ENCODE measurements at regions not wholly inside any gene's neighbourhood (a gene's known extent, or its start where the extent isn't known, plus 50 kb on each side); places are given as distances from the start of the nearest gene placed in this dataset.

GRCh38 chr15:96544162-96544756 lies 213.8 kb downstream of the NR2F2 start:
- Histone ChIP-seq H3K4me3 (ENCODE audit: low read length in 2 of 2) (no peak overlapping the region), H3K36me3 (ENCODE audit: control insufficient read depth in 2 of 2, insufficient read depth in 2 of 2, low read length in 2 of 2) (no peaks in the 10 kb centered on the region), H3K9ac (ENCODE audit: low read depth in 1 of 2, low read length in 2 of 2) (no peak overlapping the region), H3K27ac (ENCODE audit: low read depth in 2 of 2, low read length in 2 of 2) (no peak overlapping the region), H3K4me1 (ENCODE audit: control insufficient read depth in 2 of 2, insufficient read depth in 2 of 2, low read length in 2 of 2) (no peaks in the 10 kb centered on the region), H3K9me3 (ENCODE audit: control insufficient read depth in 2 of 2, low read length in 2 of 2) (no peaks in the 10 kb centered on the region), H3K27me3 (ENCODE audit: control insufficient read depth in 2 of 2, insufficient read depth in 2 of 2, low read length in 2 of 2) (no peaks in the 10 kb centered on the region)

- Histone ChIP-seq H3K9me3 (ENCODE audit: control insufficient read depth in 2 of 2, low read length in 2 of 2) (no peaks in the 10 kb centered on the region), H3K4me1 (ENCODE audit: control insufficient read depth in 2 of 2, insufficient read depth in 2 of 2, low read length in 2 of 2) (no peaks in the 10 kb centered on the region), H3K27ac (ENCODE audit: low read depth in 2 of 2, low read length in 2 of 2) (no peak overlapping the region), H3K9ac (ENCODE audit: low read depth in 1 of 2, low read length in 2 of 2) (no peak overlapping the region), H3K36me3 (ENCODE audit: control insufficient read depth in 2 of 2, insufficient read depth in 2 of 2, low read length in 2 of 2) (no peaks in the 10 kb centered on the region), H3K27me3 (ENCODE audit: control insufficient read depth in 2 of 2, insufficient read depth in 2 of 2, low read length in 2 of 2) (no peaks in the 10 kb centered on the region), H3K4me3 (ENCODE audit: low read length in 2 of 2) (no peak overlapping the region)
Observed at GRCh38 chr15:96549136-96549535, 218.6 kb downstream of the NR2F2 start.

GRCh38 chr15:96551196-96551595 lies 220.7 kb downstream of the NR2F2 start:
- Histone ChIP-seq H3K4me3 (ENCODE audit: low read length in 2 of 2) (no peak overlapping the region), H3K27me3 (ENCODE audit: control insufficient read depth in 2 of 2, insufficient read depth in 2 of 2, low read length in 2 of 2) (no peaks in the 10 kb centered on the region), H3K27ac (ENCODE audit: low read depth in 2 of 2, low read length in 2 of 2) (no peak overlapping the region), H3K9ac (ENCODE audit: low read depth in 1 of 2, low read length in 2 of 2) (no peak overlapping the region), H3K36me3 (ENCODE audit: control insufficient read depth in 2 of 2, insufficient read depth in 2 of 2, low read length in 2 of 2) (no peaks in the 10 kb centered on the region), H3K9me3 (ENCODE audit: control insufficient read depth in 2 of 2, low read length in 2 of 2) (no peaks in the 10 kb centered on the region), H3K4me1 (ENCODE audit: control insufficient read depth in 2 of 2, insufficient read depth in 2 of 2, low read length in 2 of 2) (no peaks in the 10 kb centered on the region)

- Histone ChIP-seq H3K9me3 (ENCODE audit: control insufficient read depth in 2 of 2, low read length in 2 of 2) (no peaks in the 10 kb centered on the region), H3K4me3 (ENCODE audit: low read length in 2 of 2) (no peak overlapping the region), H3K36me3 (ENCODE audit: control insufficient read depth in 2 of 2, insufficient read depth in 2 of 2, low read length in 2 of 2) (no peaks in the 10 kb centered on the region), H3K4me1 (ENCODE audit: control insufficient read depth in 2 of 2, insufficient read depth in 2 of 2, low read length in 2 of 2) (no peaks in the 10 kb centered on the region), H3K27me3 (ENCODE audit: control insufficient read depth in 2 of 2, insufficient read depth in 2 of 2, low read length in 2 of 2) (no peaks in the 10 kb centered on the region), H3K27ac (ENCODE audit: low read depth in 2 of 2, low read length in 2 of 2) (no peak overlapping the region), H3K9ac (ENCODE audit: low read depth in 1 of 2, low read length in 2 of 2) (no peak overlapping the region)
Observed at GRCh38 chr15:96551722-96552121, 221.2 kb downstream of the NR2F2 start.

GRCh38 chr15:96553006-96553405 lies 222.5 kb downstream of the NR2F2 start:
- no peaks in the 10 kb centered on the region for H3K36me3 ChIP-seq (ENCODE audit: control insufficient read depth in 2 of 2, insufficient read depth in 2 of 2, low read length in 2 of 2)
- H3K4me1 ChIP-seq (ENCODE audit: control insufficient read depth in 2 of 2, insufficient read depth in 2 of 2, low read length in 2 of 2) = no peaks in the 10 kb centered on the region
- no peaks in the 10 kb centered on the region for H3K9me3 ChIP-seq (ENCODE audit: control insufficient read depth in 2 of 2, low read length in 2 of 2)
- H3K9ac ChIP-seq (ENCODE audit: low read depth in 1 of 2, low read length in 2 of 2) = no peak overlapping the region
- no peaks in the 10 kb centered on the region for H3K27me3 ChIP-seq (ENCODE audit: control insufficient read depth in 2 of 2, insufficient read depth in 2 of 2, low read length in 2 of 2)
- no peak overlapping the region for H3K4me3 ChIP-seq (ENCODE audit: low read length in 2 of 2)
- no peak overlapping the region for H3K27ac ChIP-seq (ENCODE audit: low read depth in 2 of 2, low read length in 2 of 2)

- H3K4me1 ChIP-seq (ENCODE audit: control insufficient read depth in 2 of 2, insufficient read depth in 2 of 2, low read length in 2 of 2) = no peaks in the 10 kb centered on the region
- H3K36me3 ChIP-seq (ENCODE audit: control insufficient read depth in 2 of 2, insufficient read depth in 2 of 2, low read length in 2 of 2) = no peaks in the 10 kb centered on the region
- no peak overlapping the region for H3K4me3 ChIP-seq (ENCODE audit: low read length in 2 of 2)
- H3K9me3 ChIP-seq (ENCODE audit: control insufficient read depth in 2 of 2, low read length in 2 of 2) = no peaks in the 10 kb centered on the region
- no peaks in the 10 kb centered on the region for H3K27me3 ChIP-seq (ENCODE audit: control insufficient read depth in 2 of 2, insufficient read depth in 2 of 2, low read length in 2 of 2)
- no peak overlapping the region for H3K27ac ChIP-seq (ENCODE audit: low read depth in 2 of 2, low read length in 2 of 2)
- H3K9ac ChIP-seq (ENCODE audit: low read depth in 1 of 2, low read length in 2 of 2) = no peak overlapping the region
Observed at GRCh38 chr15:96553451-96553850, 223.0 kb downstream of the NR2F2 start.

DNA sequence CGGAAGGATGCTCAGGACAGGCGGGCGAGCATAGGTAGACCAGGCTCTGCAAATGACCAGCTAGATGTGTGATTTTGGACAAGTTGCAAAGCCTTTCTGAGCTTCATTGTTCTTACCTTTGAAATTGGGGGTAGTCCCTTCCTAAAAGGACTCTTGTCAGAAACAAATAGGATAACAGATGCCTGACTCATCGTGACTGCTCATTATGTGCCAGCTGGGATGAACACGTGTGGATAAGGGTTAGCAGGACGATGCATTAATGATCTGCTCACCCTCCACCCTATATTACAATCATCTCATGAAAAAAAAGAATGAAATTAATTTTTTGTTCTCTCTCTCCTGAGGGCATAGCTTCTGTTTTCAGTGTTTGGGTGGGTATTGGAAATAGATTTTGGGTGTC lies 223.4 kb downstream of the NR2F2 start:
- Histone ChIP-seq H3K9ac (ENCODE audit: low read depth in 1 of 2, low read length in 2 of 2) (no peak overlapping the region), H3K4me1 (ENCODE audit: control insufficient read depth in 2 of 2, insufficient read depth in 2 of 2, low read length in 2 of 2) (no peaks in the 10 kb centered on the region), H3K27me3 (ENCODE audit: control insufficient read depth in 2 of 2, insufficient read depth in 2 of 2, low read length in 2 of 2) (no peaks in the 10 kb centered on the region), H3K36me3 (ENCODE audit: control insufficient read depth in 2 of 2, insufficient read depth in 2 of 2, low read length in 2 of 2) (no peaks in the 10 kb centered on the region), H3K27ac (ENCODE audit: low read depth in 2 of 2, low read length in 2 of 2) (no peak overlapping the region), H3K9me3 (ENCODE audit: control insufficient read depth in 2 of 2, low read length in 2 of 2) (no peaks in the 10 kb centered on the region), H3K4me3 (ENCODE audit: low read length in 2 of 2) (no peak overlapping the region)

- H3K27me3 ChIP-seq (ENCODE audit: control insufficient read depth in 2 of 2, insufficient read depth in 2 of 2, low read length in 2 of 2) = no peaks in the 10 kb centered on the region
- H3K27ac ChIP-seq (ENCODE audit: low read depth in 2 of 2, low read length in 2 of 2) = no peak overlapping the region
- H3K9ac ChIP-seq (ENCODE audit: low read depth in 1 of 2, low read length in 2 of 2) = no peak overlapping the region
- H3K36me3 ChIP-seq (ENCODE audit: control insufficient read depth in 2 of 2, insufficient read depth in 2 of 2, low read length in 2 of 2) = no peaks in the 10 kb centered on the region
- no peak overlapping the region for H3K4me3 ChIP-seq (ENCODE audit: low read length in 2 of 2)
- H3K4me1 ChIP-seq (ENCODE audit: control insufficient read depth in 2 of 2, insufficient read depth in 2 of 2, low read length in 2 of 2) = no peaks in the 10 kb centered on the region
- peaks cover 0 to 2% of the 10 kb centered on the region in 2 donors for H3K9me3 ChIP-seq (ENCODE audit: control insufficient read depth in 2 of 2, low read length in 2 of 2)
Observed at GRCh38 chr15:96554541-96554940, 224.0 kb downstream of the NR2F2 start.

DNA sequence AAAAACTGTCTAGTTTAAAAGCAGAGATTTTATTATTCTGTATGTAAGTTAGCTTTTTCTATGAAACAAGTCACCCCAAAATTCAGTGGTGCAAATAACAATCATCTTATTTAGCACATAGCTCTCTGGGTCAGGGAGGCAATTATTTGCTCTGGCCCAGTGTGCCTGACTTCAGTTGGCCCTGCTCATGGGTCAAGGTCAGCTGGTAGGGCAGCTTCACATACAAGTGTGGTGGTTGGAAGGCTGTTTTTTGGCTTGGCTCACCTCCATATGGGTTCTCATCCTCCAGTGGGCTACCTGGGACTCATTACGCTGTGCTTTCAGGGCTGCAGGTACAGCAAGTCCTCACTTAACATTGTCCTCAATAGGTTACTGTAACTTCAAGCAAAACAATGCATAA lies 228.6 kb downstream of the NR2F2 start:
- no peaks in the 10 kb centered on the region for H3K27me3 ChIP-seq (ENCODE audit: control insufficient read depth in 2 of 2, insufficient read depth in 2 of 2, low read length in 2 of 2)
- H3K27ac ChIP-seq (ENCODE audit: low read depth in 2 of 2, low read length in 2 of 2) = no peak overlapping the region
- no peaks in the 10 kb centered on the region for H3K4me1 ChIP-seq (ENCODE audit: control insufficient read depth in 2 of 2, insufficient read depth in 2 of 2, low read length in 2 of 2)
- H3K9me3 ChIP-seq (ENCODE audit: control insufficient read depth in 2 of 2, low read length in 2 of 2) = peaks cover 0 to 2% of the 10 kb centered on the region in 2 donors
- H3K9ac ChIP-seq (ENCODE audit: low read depth in 1 of 2, low read length in 2 of 2) = no peak overlapping the region
- H3K4me3 ChIP-seq (ENCODE audit: low read length in 2 of 2) = no peak overlapping the region
- H3K36me3 ChIP-seq (ENCODE audit: control insufficient read depth in 2 of 2, insufficient read depth in 2 of 2, low read length in 2 of 2) = no peaks in the 10 kb centered on the region

GRCh38 chr15:96559631-96560030 lies 229.1 kb downstream of the NR2F2 start:
- no peaks in the 10 kb centered on the region for H3K27me3 ChIP-seq (ENCODE audit: control insufficient read depth in 2 of 2, insufficient read depth in 2 of 2, low read length in 2 of 2)
- no peaks in the 10 kb centered on the region for H3K4me1 ChIP-seq (ENCODE audit: control insufficient read depth in 2 of 2, insufficient read depth in 2 of 2, low read length in 2 of 2)
- H3K9ac ChIP-seq (ENCODE audit: low read depth in 1 of 2, low read length in 2 of 2) = no peak overlapping the region
- peaks cover 0 to 2% of the 10 kb centered on the region in 2 donors for H3K9me3 ChIP-seq (ENCODE audit: control insufficient read depth in 2 of 2, low read length in 2 of 2)
- H3K4me3 ChIP-seq (ENCODE audit: low read length in 2 of 2) = no peak overlapping the region
- no peaks in the 10 kb centered on the region for H3K36me3 ChIP-seq (ENCODE audit: control insufficient read depth in 2 of 2, insufficient read depth in 2 of 2, low read length in 2 of 2)
- no peak overlapping the region for H3K27ac ChIP-seq (ENCODE audit: low read depth in 2 of 2, low read length in 2 of 2)
